AG09309 (cell line): ENCODE measurements at regions not wholly inside any gene's neighbourhood (a gene's known extent, or its start where the extent isn't known, plus 50 kb on each side); places are given as distances from the start of the nearest gene placed in this dataset.
A peak's percentile ranks its signal among the peaks of the same experiment; 100 is the strongest.

Experiments
- DNase-seq: peaks from one replicate; pipeline ENCODE4 v3.0.0-alpha.2; 2010; ENCODE audit warnings: low read depth
- H3K4me3 ChIP-seq: 2 replicates; pipeline ENCODE4 v1.5.1; 2011; ENCODE audit warnings: mild to moderate bottlenecking, low read depth, low read length, moderate library complexity; ENCODE audit not compliant: control insufficient read depth
- TF ChIP-seq, protein P1 (sequence below): IDR thresholded peaks from 2 replicates; pipeline ENCODE4 v1.5.1; 2011; ENCODE audit warnings: mild to moderate bottlenecking, low read depth, low read length, inconsistent platforms; ENCODE audit not compliant: insufficient read depth, control insufficient read depth; ENCODE audit errors: missing control alignments

- no peak overlapping the region for H3K4me3 ChIP-seq
- TF ChIP-seq, protein P1, sequence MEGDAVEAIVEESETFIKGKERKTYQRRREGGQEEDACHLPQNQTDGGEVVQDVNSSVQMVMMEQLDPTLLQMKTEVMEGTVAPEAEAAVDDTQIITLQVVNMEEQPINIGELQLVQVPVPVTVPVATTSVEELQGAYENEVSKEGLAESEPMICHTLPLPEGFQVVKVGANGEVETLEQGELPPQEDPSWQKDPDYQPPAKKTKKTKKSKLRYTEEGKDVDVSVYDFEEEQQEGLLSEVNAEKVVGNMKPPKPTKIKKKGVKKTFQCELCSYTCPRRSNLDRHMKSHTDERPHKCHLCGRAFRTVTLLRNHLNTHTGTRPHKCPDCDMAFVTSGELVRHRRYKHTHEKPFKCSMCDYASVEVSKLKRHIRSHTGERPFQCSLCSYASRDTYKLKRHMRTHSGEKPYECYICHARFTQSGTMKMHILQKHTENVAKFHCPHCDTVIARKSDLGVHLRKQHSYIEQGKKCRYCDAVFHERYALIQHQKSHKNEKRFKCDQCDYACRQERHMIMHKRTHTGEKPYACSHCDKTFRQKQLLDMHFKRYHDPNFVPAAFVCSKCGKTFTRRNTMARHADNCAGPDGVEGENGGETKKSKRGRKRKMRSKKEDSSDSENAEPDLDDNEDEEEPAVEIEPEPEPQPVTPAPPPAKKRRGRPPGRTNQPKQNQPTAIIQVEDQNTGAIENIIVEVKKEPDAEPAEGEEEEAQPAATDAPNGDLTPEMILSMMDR: no peak
- DNase-seq: no peak
Observed at GRCh38 chr11:80097146-80097545, 656.3 kb upstream of the TENM4 start.

GRCh38 chr11:80096736-80097135 lies 655.9 kb upstream of the TENM4 start:
- DNase-seq: peak; percentile 63
- no peak overlapping the region for H3K4me3 ChIP-seq
- TF ChIP-seq, protein P1: no peak

DNA sequence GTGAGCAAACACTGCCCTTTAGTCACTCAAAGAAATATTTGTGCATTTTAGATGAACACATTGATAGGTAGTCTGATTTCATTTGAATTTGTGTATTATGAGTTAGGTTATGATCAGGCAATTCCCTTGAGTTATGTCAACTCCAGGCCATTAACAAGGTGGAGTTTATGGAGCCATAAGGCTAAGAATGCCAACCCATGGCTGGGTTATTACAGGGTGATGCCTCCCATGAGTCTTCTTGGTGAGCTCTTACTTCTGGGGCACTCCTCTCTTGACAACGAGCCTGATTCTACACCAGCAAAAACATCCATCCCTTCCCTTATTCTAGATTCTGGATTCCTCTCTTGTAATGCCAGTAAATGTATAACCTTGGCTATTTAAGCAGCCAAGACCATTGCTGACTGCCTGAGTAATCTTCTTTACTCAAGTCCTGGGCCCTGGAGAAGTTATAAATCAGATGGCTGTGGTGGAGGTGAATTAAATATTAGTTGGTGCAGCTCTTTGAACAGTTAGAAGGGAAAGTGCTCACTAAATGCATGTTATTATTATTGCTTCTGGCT lies 645.7 kb upstream of the TENM4 start:
- DNase-seq: no peak
- no peak overlapping the region for H3K4me3 ChIP-seq
- TF ChIP-seq, protein P1: no peak

- DNase-seq: no peak
- H3K4me3 ChIP-seq: no peak overlapping the region
- TF ChIP-seq, protein P1: no peak
Observed at GRCh38 chr11:80085563-80085962, 644.7 kb upstream of the TENM4 start.

DNA sequence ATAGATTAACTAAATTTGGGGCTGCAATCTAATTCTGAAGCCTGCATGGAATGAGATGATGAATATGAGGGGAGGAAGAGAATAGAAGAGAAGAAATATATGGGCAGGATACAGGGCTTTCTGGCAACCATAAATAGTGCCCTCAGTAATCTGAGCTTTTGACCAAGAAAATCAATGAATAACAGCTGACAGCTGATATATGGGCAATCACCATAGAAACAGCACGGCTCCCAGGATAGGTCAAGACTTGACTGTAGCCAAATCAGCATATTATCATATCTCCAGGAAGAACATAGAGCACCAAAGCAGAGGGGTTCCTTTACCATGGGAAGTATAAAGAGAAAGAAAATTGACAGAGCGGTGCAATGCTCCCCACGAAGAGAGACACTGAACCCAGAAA lies 643.8 kb upstream of the TENM4 start:
- no peak for DNase-seq
- no peak overlapping the region for H3K4me3 ChIP-seq
- TF ChIP-seq, protein P1: no peak

- TF ChIP-seq, protein P1: no peak
- no peak for DNase-seq
- no peak overlapping the region for H3K4me3 ChIP-seq
Observed at GRCh38 chr11:80083531-80083951, 642.7 kb upstream of the TENM4 start.

DNA sequence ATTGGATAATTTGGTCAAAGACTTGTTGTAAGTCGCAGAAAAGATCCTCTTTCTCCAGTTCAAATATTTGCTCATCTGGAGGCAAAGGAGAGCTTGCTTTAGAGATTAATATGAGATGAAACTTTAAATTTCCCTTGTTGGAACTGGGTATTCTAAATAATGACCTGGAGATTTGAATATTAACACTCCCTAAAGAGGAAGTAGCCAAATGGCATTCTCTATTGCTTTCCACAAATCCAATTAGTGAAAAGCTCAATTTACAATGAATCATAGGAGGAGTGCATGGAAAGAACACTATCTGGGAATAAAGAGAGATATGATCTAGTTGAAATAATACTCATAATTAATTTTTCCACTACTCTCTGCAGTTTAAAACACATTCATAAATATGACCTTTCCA lies 641.6 kb upstream of the TENM4 start:
- DNase-seq: no peak
- TF ChIP-seq, protein P1: no peak

More for the DNA sequence above, 641.6 kb upstream of the TENM4 start:
- H3K4me3 ChIP-seq: no peak overlapping the region
